ENCODE measurements at regions not wholly inside any gene's neighbourhood (a gene's known extent, or its start where the extent isn't known, plus 50 kb on each side); places are given as distances from the start of the nearest gene placed in this dataset.

DNA sequence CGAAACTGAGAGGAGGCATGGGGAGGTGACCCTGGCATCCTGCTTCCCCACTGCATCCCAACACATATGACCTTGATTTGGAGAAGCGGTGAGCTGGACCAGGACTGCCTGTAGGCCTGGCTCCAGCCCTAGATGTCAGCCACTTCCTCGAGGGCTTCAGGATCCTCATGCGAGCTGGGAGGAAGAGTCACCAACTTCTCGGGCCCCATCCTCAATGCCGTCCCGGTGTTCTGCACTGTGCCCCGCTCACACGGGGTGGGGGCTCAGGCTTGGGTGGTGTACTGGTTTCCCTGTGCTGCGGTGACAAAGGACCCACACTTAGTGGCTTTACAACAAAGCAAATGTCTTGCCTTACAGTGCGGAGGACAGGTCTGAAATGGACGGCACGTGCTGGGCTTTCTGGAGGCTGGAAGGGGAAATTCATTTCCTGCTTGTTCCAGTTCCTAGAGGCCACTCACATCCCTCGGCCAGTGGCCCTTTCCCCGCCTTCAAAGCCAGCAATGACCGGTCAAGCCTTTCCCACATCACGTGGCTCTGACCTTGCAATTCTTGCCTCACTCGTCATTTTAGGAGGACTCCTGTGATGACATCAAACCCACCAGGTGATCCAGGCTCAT, 298.1 kb upstream of the RTL1 start:
- in situ Hi-C loops (cut with HindIII; ENCODE audit: low sequenced_read_pairs), result no loop called here
- H3K4me3 ChIP-seq (ENCODE audit: low read depth, low read length), result no peak overlapping the region
- no peak for DNase-seq (ENCODE audit: low read depth, low spot score)
- TF ChIP-seq, protein P1, sequence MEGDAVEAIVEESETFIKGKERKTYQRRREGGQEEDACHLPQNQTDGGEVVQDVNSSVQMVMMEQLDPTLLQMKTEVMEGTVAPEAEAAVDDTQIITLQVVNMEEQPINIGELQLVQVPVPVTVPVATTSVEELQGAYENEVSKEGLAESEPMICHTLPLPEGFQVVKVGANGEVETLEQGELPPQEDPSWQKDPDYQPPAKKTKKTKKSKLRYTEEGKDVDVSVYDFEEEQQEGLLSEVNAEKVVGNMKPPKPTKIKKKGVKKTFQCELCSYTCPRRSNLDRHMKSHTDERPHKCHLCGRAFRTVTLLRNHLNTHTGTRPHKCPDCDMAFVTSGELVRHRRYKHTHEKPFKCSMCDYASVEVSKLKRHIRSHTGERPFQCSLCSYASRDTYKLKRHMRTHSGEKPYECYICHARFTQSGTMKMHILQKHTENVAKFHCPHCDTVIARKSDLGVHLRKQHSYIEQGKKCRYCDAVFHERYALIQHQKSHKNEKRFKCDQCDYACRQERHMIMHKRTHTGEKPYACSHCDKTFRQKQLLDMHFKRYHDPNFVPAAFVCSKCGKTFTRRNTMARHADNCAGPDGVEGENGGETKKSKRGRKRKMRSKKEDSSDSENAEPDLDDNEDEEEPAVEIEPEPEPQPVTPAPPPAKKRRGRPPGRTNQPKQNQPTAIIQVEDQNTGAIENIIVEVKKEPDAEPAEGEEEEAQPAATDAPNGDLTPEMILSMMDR (IDR thresholded peaks at IDR 0.05; ENCODE audit: low read depth, low read length), result no peak

DNA sequence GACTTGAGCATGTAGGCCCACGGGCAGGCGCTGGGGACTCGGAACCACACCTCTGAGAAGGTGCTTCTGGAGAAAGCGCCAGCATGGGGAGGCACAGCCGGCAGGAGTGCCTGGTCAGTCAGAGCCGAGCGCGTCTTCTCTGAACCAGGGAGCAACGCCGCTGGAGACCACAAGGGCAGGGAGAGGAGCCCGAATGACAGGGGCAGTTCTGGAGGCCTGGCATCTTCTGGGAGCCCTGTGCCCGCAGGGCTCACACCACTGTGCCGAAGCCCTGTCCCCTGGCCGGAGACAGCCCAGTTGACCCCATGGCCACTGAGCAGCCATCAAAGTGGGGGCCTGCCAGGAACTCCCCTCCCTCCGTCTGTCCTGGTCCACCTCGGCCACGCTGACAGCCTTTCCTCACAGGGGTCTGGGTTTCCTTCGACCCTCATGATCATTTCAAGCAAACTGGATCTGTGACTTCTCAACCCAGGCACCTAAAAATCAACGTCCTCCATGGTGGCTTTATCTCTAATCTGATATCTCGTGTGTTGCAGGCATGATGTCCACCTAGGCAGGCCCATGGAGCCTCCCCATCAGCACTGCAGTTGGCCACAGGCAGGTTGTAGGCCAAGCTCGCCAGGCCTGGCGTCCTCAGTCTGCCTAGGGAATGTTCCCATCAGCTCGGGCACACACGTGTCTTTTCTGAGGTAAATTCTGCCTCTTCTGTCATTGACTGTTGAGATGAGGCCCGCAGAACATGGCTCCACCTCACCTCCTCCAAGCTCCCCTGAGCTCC, 299.3 kb upstream of the RTL1 start:
- H3K4me3 ChIP-seq (ENCODE audit: low read depth, low read length), result no peak overlapping the region
- no peak for DNase-seq (ENCODE audit: low read depth, low spot score)
- in situ Hi-C loops (cut with HindIII; ENCODE audit: low sequenced_read_pairs), result no loop called here
- TF ChIP-seq, protein P1 (IDR thresholded peaks at IDR 0.05; ENCODE audit: low read depth, low read length), result no peak

DNA sequence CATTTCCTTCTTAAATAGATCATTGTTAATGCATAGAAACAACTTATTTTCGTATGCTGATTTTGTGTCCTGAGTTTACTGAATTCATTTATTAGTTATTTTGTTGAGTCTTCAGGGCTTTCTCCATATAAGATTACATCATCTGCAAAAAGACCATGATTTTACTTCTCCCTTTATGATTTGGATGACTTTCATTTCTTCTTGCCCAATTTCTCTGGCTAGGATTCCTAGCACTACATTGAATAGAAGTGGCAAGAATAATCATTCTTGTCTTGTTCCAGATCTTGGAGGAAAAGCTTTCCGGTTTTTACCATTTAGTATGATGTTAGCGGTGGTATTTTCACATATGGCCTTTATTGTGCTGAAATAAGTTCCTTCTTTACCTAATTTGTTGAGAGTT, 303.0 kb upstream of the RTL1 start:
- TF ChIP-seq, protein P1 (IDR thresholded peaks at IDR 0.05; ENCODE audit: low read depth, low read length), result no peak
- in situ Hi-C loops (cut with HindIII; ENCODE audit: low sequenced_read_pairs), result no loop called here

DNA sequence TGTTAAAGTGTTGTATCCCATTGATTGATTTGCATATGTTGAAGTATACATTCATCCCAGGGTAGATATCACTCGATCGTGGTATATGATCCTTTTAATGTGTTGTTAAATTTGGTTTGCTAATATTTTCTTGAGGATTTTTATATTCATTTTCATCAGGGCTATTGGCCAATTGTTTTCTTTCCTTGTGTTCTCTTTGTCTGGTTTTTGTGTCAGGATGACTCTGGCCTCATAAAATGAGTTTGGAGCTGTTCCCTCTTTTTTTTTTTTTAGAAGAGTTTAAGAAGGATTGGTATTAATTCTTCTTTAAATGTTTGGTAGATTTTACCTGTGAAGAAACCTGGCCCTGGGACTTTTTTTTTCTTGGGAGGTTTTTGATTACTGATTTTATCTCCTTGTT, 303.5 kb upstream of the RTL1 start:
- in situ Hi-C loops (cut with HindIII; ENCODE audit: low sequenced_read_pairs), result no loop called here
- H3K4me3 ChIP-seq (ENCODE audit: low read depth, low read length), result no peak overlapping the region
- TF ChIP-seq, protein P1 (IDR thresholded peaks at IDR 0.05; ENCODE audit: low read depth, low read length), result no peak
- DNase-seq (ENCODE audit: low read depth, low spot score), result no peak

More for the DNA sequence above, 303.0 kb upstream of the RTL1 start:
- no peak overlapping the region for H3K4me3 ChIP-seq (ENCODE audit: low read depth, low read length)
- no peak for DNase-seq (ENCODE audit: low read depth, low spot score)

DNA sequence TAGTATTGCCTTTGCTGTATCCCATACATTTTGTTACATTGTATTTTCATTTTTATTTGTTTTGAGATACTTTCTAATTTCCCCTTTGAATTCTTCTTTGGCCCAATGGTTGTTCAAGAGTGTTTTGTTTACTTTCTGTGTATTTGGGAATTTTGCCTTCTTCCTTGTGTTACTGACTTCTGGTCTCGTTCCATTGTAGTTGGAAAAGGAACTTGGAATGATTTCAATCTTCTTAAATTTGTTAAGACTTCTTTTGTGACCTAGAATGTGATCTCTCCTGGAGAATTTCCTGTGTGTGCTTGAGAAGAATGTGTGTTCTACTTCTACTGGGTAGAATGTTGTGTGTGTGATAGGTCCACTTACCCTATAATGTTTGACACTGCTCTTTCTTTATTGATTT, 304.4 kb upstream of the RTL1 start:
- H3K4me3 ChIP-seq (ENCODE audit: low read depth, low read length), result no peak overlapping the region
- in situ Hi-C loops (cut with HindIII; ENCODE audit: low sequenced_read_pairs), result no loop called here
- DNase-seq (ENCODE audit: low read depth, low spot score), result no peak
- TF ChIP-seq, protein P1 (IDR thresholded peaks at IDR 0.05; ENCODE audit: low read depth, low read length), result no peak

DNA sequence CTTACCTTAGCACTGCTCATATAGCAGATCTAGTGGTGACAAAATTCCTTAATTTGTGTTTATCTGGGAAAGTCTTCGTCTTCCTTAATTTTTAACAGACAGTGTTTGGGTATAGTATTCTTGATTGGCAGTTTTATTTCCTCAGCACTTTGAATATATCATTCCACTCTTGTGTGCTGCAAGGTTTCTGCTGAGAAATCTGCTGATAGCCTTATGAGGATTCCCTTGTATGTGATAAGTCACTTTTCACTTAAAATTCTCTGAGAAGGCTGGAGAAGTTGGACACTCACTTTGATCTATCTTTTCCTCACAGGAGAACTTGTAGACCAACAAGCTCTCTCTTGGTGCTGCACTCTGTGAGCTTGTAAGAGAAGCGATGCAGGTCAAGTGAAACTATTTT, 306.1 kb upstream of the RTL1 start:
- DNase-seq (ENCODE audit: low read depth, low spot score), result no peak
- in situ Hi-C loops (cut with HindIII; ENCODE audit: low sequenced_read_pairs), result no loop called here
- TF ChIP-seq, protein P1 (IDR thresholded peaks at IDR 0.05; ENCODE audit: low read depth, low read length), result no peak
- no peak overlapping the region for H3K4me3 ChIP-seq (ENCODE audit: low read depth, low read length)

Measured in astrocyte of the spinal cord (primary cell).